GM23338 (cell line): ENCODE measurements at regions not wholly inside any gene's neighbourhood (a gene's known extent, or its start where the extent isn't known, plus 50 kb on each side); places are given as distances from the start of the nearest gene placed in this dataset.

Experiments used
- CTCF ChIP-seq, 2 experiments: fragments of 200-600 bp in 1 of 2; sonication (generic) in 1 of 2; conservative IDR thresholded peaks; 2 replicates each; pipeline versions ENCODE4 v1.5.1 to v1.6.1; 2016 to 2017; ENCODE audit warnings: antibody characterized with exemption in 2 of 2, low read depth in 2 of 2, mild to moderate bottlenecking in 2 of 2, moderate library complexity in 1 of 2
- ETS1 ChIP-seq: IDR thresholded peaks from 2 replicates; pipeline ENCODE4 v1.6.1; 2016; ENCODE audit warnings: antibody characterized with exemption
- EZH2 ChIP-seq: fragments of 200-600 bp; sonication (generic); IDR thresholded peaks from one replicate; pipeline ENCODE4 v1.8.0; 2017; ENCODE audit warnings: antibody characterized with exemption, mild to moderate bottlenecking, low read depth; ENCODE audit not compliant: unreplicated experiment

- no peak for TF ChIP-seq CTCF (conservative IDR thresholded peaks at IDR 0.05; ENCODE audit: low read depth in 2 of 2)
- TF ChIP-seq EZH2: no peak
- TF ChIP-seq ETS1: no peak
These were observed 204.2 kb upstream of the ONECUT1 start for GRCh38 chr15:52994290-52994689.
